PC-9 (cell line): ENCODE measurements at regions not wholly inside any gene's neighbourhood (a gene's known extent, or its start where the extent isn't known, plus 50 kb on each side); places are given as distances from the start of the nearest gene placed in this dataset.

Experiments
- BruUV-seq: library from RNA; stranded (reverse); fragments of 400-500 nt; replicated peaks from 2 replicates; lab custom pipeline; 2021; lab: Mats Ljungman, UMichigan
- CTCF ChIA-PET: fragments of 300-600 bp; sonication (Branson Sonifier 250); formaldehyde crosslinking; loops from one replicate; lab custom pipeline; 2022; ENCODE audit warnings: antibody characterized with exemption; lab: Charles Lee
- POLR2A ChIA-PET: fragments of 300-600 bp; sonication (Branson Sonifier 250); formaldehyde crosslinking; loops from one replicate; lab custom pipeline; 2022; ENCODE audit warnings: antibody characterized with exemption; ENCODE audit not compliant: unreplicated experiment; lab: Charles Lee
- DNase-seq, 2 experiments: peaks; one replicate each; pipeline versions ENCODE4 v3.0.0 to v3.0.0-alpha.2; 2015 to 2022; ENCODE audit warnings: mixed read lengths in 1 of 2
- H2AFZ ChIP-seq: fragments of 200-600 bp; sonication (generic); 2 replicates; pipeline ENCODE4 v1.8.1; 2017; ENCODE audit warnings: antibody characterized with exemption
- H3F3A ChIP-seq: fragments of 200-600 bp; sonication (generic); 2 replicates; pipeline ENCODE4 v1.8.1; 2017; ENCODE audit warnings: antibody characterized with exemption, mild to moderate bottlenecking, low read depth; ENCODE audit not compliant: insufficient read depth
- H3K27ac ChIP-seq: fragments of 200-600 bp; sonication (generic); 2 replicates; pipeline ENCODE4 v1.6.1; 2016; ENCODE audit warnings: mixed run types
- H3K27me3 ChIP-seq: fragments of 200-600 bp; sonication (generic); 2 replicates; pipeline ENCODE4 v1.6.1; 2016; ENCODE audit warnings: low read depth, mixed run types; ENCODE audit not compliant: insufficient read depth
- H3K36me3 ChIP-seq: fragments of 200-600 bp; sonication (generic); 2 replicates; pipeline ENCODE4 v1.6.1; 2016; ENCODE audit warnings: low read depth, mixed run types
- H3K4me1 ChIP-seq: fragments of 200-600 bp; sonication (generic); replicated peaks from 2 replicates; pipeline ENCODE4 v1.6.1; 2016; ENCODE audit warnings: mixed run types; ENCODE audit not compliant: insufficient read depth
- H3K4me2 ChIP-seq: fragments of 200-600 bp; sonication (generic); 2 replicates; pipeline ENCODE4 v1.6.1; 2017; ENCODE audit warnings: mixed run types
- H3K4me3 ChIP-seq: fragments of 200-600 bp; sonication (generic); 2 replicates; pipeline ENCODE4 v1.6.1; 2016; ENCODE audit warnings: mixed run types
- H3K79me2 ChIP-seq: fragments of 200-600 bp; sonication (generic); 2 replicates; pipeline ENCODE4 v1.6.1; 2017; ENCODE audit warnings: low read depth, mixed run types
- H3K9me2 ChIP-seq: fragments of 200-600 bp; sonication (generic); 2 replicates; pipeline ENCODE4 v1.8.1; 2017; ENCODE audit warnings: mild to moderate bottlenecking; ENCODE audit not compliant: insufficient read depth
- H3K9me3 ChIP-seq: fragments of 200-600 bp; sonication (generic); 2 replicates; pipeline ENCODE4 v1.8.1; 2016; ENCODE audit warnings: low read depth; ENCODE audit not compliant: insufficient read depth
- H4K20me1 ChIP-seq: fragments of 200-600 bp; sonication (generic); 2 replicates; pipeline ENCODE4 v1.8.1; 2017; ENCODE audit not compliant: insufficient read depth
- CTCF ChIP-seq: fragments of 200-600 bp; sonication (generic); conservative IDR thresholded peaks from 2 replicates; pipeline ENCODE4 v1.6.1; 2017; ENCODE audit warnings: mixed run types, antibody characterized with exemption, mild to moderate bottlenecking, moderate library complexity
- EZH2 ChIP-seq: fragments of 200-600 bp; sonication (generic); IDR thresholded peaks from 2 replicates; pipeline ENCODE4 v1.8.0; 2017; ENCODE audit warnings: antibody characterized with exemption, low read depth
- intact Hi-C: fragments of 100-400 bp; cut with micrococcal nuclease; formaldehyde crosslinking; loops from one replicate; pipeline ENCODE4 v1.10.0; 2022; ENCODE audit not compliant: unreplicated experiment

- ChIA-PET POLR2A (no interaction called here), CTCF (no interaction called here)
- Histone ChIP-seq H3K27me3 (no peaks in the 10 kb centered on the region), H3K4me3 (no peak overlapping the region), H3K9me3 (no peaks in the 10 kb centered on the region), H3F3A (no peaks in the 10 kb centered on the region), H3K27ac (no peak overlapping the region), H3K36me3 (no peaks in the 10 kb centered on the region), H3K79me2 (no peaks in the 10 kb centered on the region), H3K9me2 (no peaks in the 10 kb centered on the region), H3K4me2 (no peak overlapping the region), H3K4me1 (no peaks in the 10 kb centered on the region), H2AFZ (no peak overlapping the region), H4K20me1 (no peaks in the 10 kb centered on the region)
- BruUV-seq, result no TSS peak
- intact Hi-C loops, result no loop called here
- TF ChIP-seq EZH2, result no peak
- TF ChIP-seq CTCF, result no peak
- no peak for DNase-seq
Measured at GRCh38 chr6:74161380-74161779, 465.4 kb downstream of the CD109 start.

GRCh38 chr6:74152096-74152675, 456.2 kb downstream of the CD109 start:
- TF ChIP-seq CTCF (no peak), EZH2 (no peak)
- POLR2A ChIA-PET, result no interaction called here
- H3K79me2 ChIP-seq, result no peaks in the 10 kb centered on the region

GRCh38 chr6:74145931-74146330, 449.9 kb downstream of the CD109 start:
- CTCF ChIA-PET, result no interaction called here
- intact Hi-C loops, result no loop called here
- no peaks in the 10 kb centered on the region for H3F3A ChIP-seq
- no peaks in the 10 kb centered on the region for H4K20me1 ChIP-seq
- no peaks in the 10 kb centered on the region for H3K4me1 ChIP-seq
- no peak overlapping the region for H3K4me2 ChIP-seq
- H3K9me3 ChIP-seq, result no peaks in the 10 kb centered on the region
- no peak overlapping the region for H2AFZ ChIP-seq
- DNase-seq, result no peak
- no peaks in the 10 kb centered on the region for H3K36me3 ChIP-seq
- H3K79me2 ChIP-seq, result no peaks in the 10 kb centered on the region
- no peak overlapping the region for H3K27ac ChIP-seq
- no peak for TF ChIP-seq EZH2
- H3K9me2 ChIP-seq, result no peaks in the 10 kb centered on the region
- no peaks in the 10 kb centered on the region for H3K27me3 ChIP-seq
- POLR2A ChIA-PET, result no interaction called here
- no TSS peak for BruUV-seq
- H3K4me3 ChIP-seq, result no peak overlapping the region

More at GRCh38 chr6:74152096-74152675, 456.2 kb downstream of the CD109 start:
- H3K9me2 ChIP-seq, result no peaks in the 10 kb centered on the region
- no peak overlapping the region for H3K4me3 ChIP-seq
- DNase-seq, result no peak
- H4K20me1 ChIP-seq, result no peaks in the 10 kb centered on the region
- H3K27me3 ChIP-seq, result no peaks in the 10 kb centered on the region
- H3K9me3 ChIP-seq, result no peaks in the 10 kb centered on the region
- BruUV-seq, result no TSS peak
- intact Hi-C loops, result no loop called here
- H3K36me3 ChIP-seq, result no peaks in the 10 kb centered on the region
- H3K27ac ChIP-seq, result no peak overlapping the region
- CTCF ChIA-PET, result no interaction called here
- no peaks in the 10 kb centered on the region for H3F3A ChIP-seq
- H3K4me2 ChIP-seq, result no peak overlapping the region
- no peaks in the 10 kb centered on the region for H3K4me1 ChIP-seq
- H2AFZ ChIP-seq, result no peak overlapping the region

GRCh38 chr6:74137911-74138310, 441.9 kb downstream of the CD109 start:
- no peaks in the 10 kb centered on the region for H3K27me3 ChIP-seq
- H3F3A ChIP-seq, result no peaks in the 10 kb centered on the region
- no peak for TF ChIP-seq CTCF
- no peak for TF ChIP-seq EZH2
- H4K20me1 ChIP-seq, result no peaks in the 10 kb centered on the region
- H2AFZ ChIP-seq, result no peak overlapping the region
- no peaks in the 10 kb centered on the region for H3K9me3 ChIP-seq
- H3K36me3 ChIP-seq, result no peaks in the 10 kb centered on the region
- intact Hi-C loops, result no loop called here
- H3K79me2 ChIP-seq, result no peaks in the 10 kb centered on the region
- no peak overlapping the region for H3K4me2 ChIP-seq
- no TSS peak for BruUV-seq
- CTCF ChIA-PET, result no interaction called here
- no peak overlapping the region for H3K27ac ChIP-seq
- POLR2A ChIA-PET, result no interaction called here
- no peak for DNase-seq
- no peak overlapping the region for H3K4me3 ChIP-seq
- no peaks in the 10 kb centered on the region for H3K9me2 ChIP-seq
- no peaks in the 10 kb centered on the region for H3K4me1 ChIP-seq
